ENCODE measurements at regions not wholly inside any gene's neighbourhood (a gene's known extent, or its start where the extent isn't known, plus 50 kb on each side); places are given as distances from the start of the nearest gene placed in this dataset.

- DNase-seq (ENCODE audit: low read depth), result no peak
- TF ChIP-seq CTCF (conservative IDR thresholded peaks at IDR 0.05; ENCODE audit: low read depth, low read length), result no peak
- H3K4me3 ChIP-seq (ENCODE audit: low read depth, low read length), result no peak overlapping the region
These were observed 220.3 kb upstream of the ATP10A start for GRCh38 chr15:26083457-26083856.

GRCh38 chr15:26082221-26083109 is 219.3 kb upstream of the ATP10A start:
- DNase-seq (ENCODE audit: low read depth), result peak; percentile 72
- TF ChIP-seq CTCF (conservative IDR thresholded peaks at IDR 0.05; ENCODE audit: low read depth, low read length), result no peak
- H3K4me3 ChIP-seq (ENCODE audit: low read depth, low read length), result peak overlapping the region; percentile 79

GRCh38 chr15:26081758-26082220 is 218.7 kb upstream of the ATP10A start:
- no peak overlapping the region for H3K4me3 ChIP-seq (ENCODE audit: low read depth, low read length)
- no peak for TF ChIP-seq CTCF (conservative IDR thresholded peaks at IDR 0.05; ENCODE audit: low read depth, low read length)
- DNase-seq (ENCODE audit: low read depth), result no peak

- no peak overlapping the region for H3K4me3 ChIP-seq (ENCODE audit: low read depth, low read length)
- no peak for DNase-seq (ENCODE audit: low read depth)
- TF ChIP-seq CTCF (conservative IDR thresholded peaks at IDR 0.05; ENCODE audit: low read depth, low read length), result no peak
These were observed 212.6 kb upstream of the ATP10A start for GRCh38 chr15:26075770-26076169.

- DNase-seq (ENCODE audit: low read depth), result no peak
- no peak overlapping the region for H3K4me3 ChIP-seq (ENCODE audit: low read depth, low read length)
- TF ChIP-seq CTCF (conservative IDR thresholded peaks at IDR 0.05; ENCODE audit: low read depth, low read length), result no peak
These were observed 210.6 kb upstream of the ATP10A start for GRCh38 chr15:26073430-26074333.

GRCh38 chr15:26070095-26070532 is 207.0 kb upstream of the ATP10A start:
- no peak for TF ChIP-seq CTCF (conservative IDR thresholded peaks at IDR 0.05; ENCODE audit: low read depth, low read length)
- no peak for DNase-seq (ENCODE audit: low read depth)
- H3K4me3 ChIP-seq (ENCODE audit: low read depth, low read length), result no peak overlapping the region

All from epithelial cell of proximal tubule (primary cell).